ENCODE measurements at regions not wholly inside any gene's neighbourhood (a gene's known extent, or its start where the extent isn't known, plus 50 kb on each side); places are given as distances from the start of the nearest gene placed in this dataset.

- Mint-ChIP-seq H3K27ac (ENCODE audit: unreplicated experiment) (no peak overlapping the region), H3K36me3 (ENCODE audit: unreplicated experiment) (no peaks in the 10 kb centered on the region), H3K9me3 (ENCODE audit: unreplicated experiment) (peaks cover 2% of the 10 kb centered on the region), H3K4me1 (ENCODE audit: low read depth, unreplicated experiment) (no peaks in the 10 kb centered on the region), H3K4me3 (ENCODE audit: unreplicated experiment) (no peak overlapping the region), H3K27me3 (ENCODE audit: unreplicated experiment) (no peaks in the 10 kb centered on the region)
- no peak for TF ChIP-seq CTCF (IDR thresholded peaks at IDR 0.05; ENCODE audit: partially characterized antibody, unreplicated experiment)
- DNase-seq, result no peak
These were observed 122.6 kb upstream of the CPEB2 start for GRCh38 chr4:14879683-14880082.

- Mint-ChIP-seq H3K9me3 (ENCODE audit: unreplicated experiment) (peaks cover 2% of the 10 kb centered on the region), H3K27ac (ENCODE audit: unreplicated experiment) (no peak overlapping the region), H3K4me3 (ENCODE audit: unreplicated experiment) (no peak overlapping the region), H3K4me1 (ENCODE audit: low read depth, unreplicated experiment) (no peaks in the 10 kb centered on the region), H3K36me3 (ENCODE audit: unreplicated experiment) (no peaks in the 10 kb centered on the region), H3K27me3 (ENCODE audit: unreplicated experiment) (no peaks in the 10 kb centered on the region)
- no peak for DNase-seq
- TF ChIP-seq CTCF (IDR thresholded peaks at IDR 0.05; ENCODE audit: partially characterized antibody, unreplicated experiment), result no peak
These were observed 121.5 kb upstream of the CPEB2 start for GRCh38 chr4:14880805-14881204.

- no peaks in the 10 kb centered on the region for H3K4me1 Mint-ChIP-seq (ENCODE audit: low read depth, unreplicated experiment)
- H3K4me3 Mint-ChIP-seq (ENCODE audit: unreplicated experiment), result no peak overlapping the region
These were observed 119.1 kb upstream of the CPEB2 start for GRCh38 chr4:14883166-14883565.

GRCh38 chr4:14883661-14884060, 118.6 kb upstream of the CPEB2 start:
- Mint-ChIP-seq H3K27me3 (ENCODE audit: unreplicated experiment) (no peaks in the 10 kb centered on the region), H3K27ac (ENCODE audit: unreplicated experiment) (no peak overlapping the region), H3K4me1 (ENCODE audit: low read depth, unreplicated experiment) (no peaks in the 10 kb centered on the region), H3K9me3 (ENCODE audit: unreplicated experiment) (no peaks in the 10 kb centered on the region), H3K4me3 (ENCODE audit: unreplicated experiment) (no peak overlapping the region), H3K36me3 (ENCODE audit: unreplicated experiment) (no peaks in the 10 kb centered on the region)
- no peak for TF ChIP-seq CTCF (IDR thresholded peaks at IDR 0.05; ENCODE audit: partially characterized antibody, unreplicated experiment)
- DNase-seq, result no peak

More at GRCh38 chr4:14883166-14883565, 119.1 kb upstream of the CPEB2 start:
- no peak for DNase-seq
- no peak for TF ChIP-seq CTCF (IDR thresholded peaks at IDR 0.05; ENCODE audit: partially characterized antibody, unreplicated experiment)
- Mint-ChIP-seq H3K27ac (ENCODE audit: unreplicated experiment) (no peak overlapping the region), H3K36me3 (ENCODE audit: unreplicated experiment) (no peaks in the 10 kb centered on the region), H3K9me3 (ENCODE audit: unreplicated experiment) (no peaks in the 10 kb centered on the region), H3K27me3 (ENCODE audit: unreplicated experiment) (no peaks in the 10 kb centered on the region)

- no peak for DNase-seq
- no peaks in the 10 kb centered on the region for H3K36me3 Mint-ChIP-seq (ENCODE audit: unreplicated experiment)
- H3K9me3 Mint-ChIP-seq (ENCODE audit: unreplicated experiment), result no peaks in the 10 kb centered on the region
- no peak overlapping the region for H3K27ac Mint-ChIP-seq (ENCODE audit: unreplicated experiment)
- no peak for TF ChIP-seq CTCF (IDR thresholded peaks at IDR 0.05; ENCODE audit: partially characterized antibody, unreplicated experiment)
- no peaks in the 10 kb centered on the region for H3K27me3 Mint-ChIP-seq (ENCODE audit: unreplicated experiment)
- no peak overlapping the region for H3K4me3 Mint-ChIP-seq (ENCODE audit: unreplicated experiment)
- H3K4me1 Mint-ChIP-seq (ENCODE audit: low read depth, unreplicated experiment), result no peaks in the 10 kb centered on the region
These were observed 114.3 kb upstream of the CPEB2 start for GRCh38 chr4:14887842-14888433.

Data from glutamatergic neuron (in vitro differentiated cells).